ENCODE measurements at regions not wholly inside any gene's neighbourhood (a gene's known extent, or its start where the extent isn't known, plus 50 kb on each side); places are given as distances from the start of the nearest gene placed in this dataset.

DNA sequence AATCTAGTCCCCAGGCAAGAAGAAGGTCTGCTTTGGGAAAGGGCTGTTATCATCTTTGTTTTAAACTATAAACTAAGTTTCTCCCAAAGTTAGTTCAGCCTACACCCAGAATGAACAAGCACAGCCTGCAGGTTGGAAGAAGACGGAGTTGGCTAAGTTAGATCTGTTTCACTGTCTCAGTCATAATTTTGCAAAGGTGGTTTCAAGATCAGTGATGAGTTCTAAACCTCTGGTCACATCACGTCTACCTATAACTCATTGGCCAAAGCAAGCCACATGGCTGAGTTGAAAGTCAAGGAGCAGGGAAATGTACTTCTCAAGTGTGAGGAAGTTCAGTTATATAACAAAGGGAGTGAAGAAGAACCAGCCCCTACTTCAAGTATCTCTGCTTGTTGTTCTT is 50.5 kb upstream of the ECI2 start:
- TF ChIP-seq, protein P1, sequence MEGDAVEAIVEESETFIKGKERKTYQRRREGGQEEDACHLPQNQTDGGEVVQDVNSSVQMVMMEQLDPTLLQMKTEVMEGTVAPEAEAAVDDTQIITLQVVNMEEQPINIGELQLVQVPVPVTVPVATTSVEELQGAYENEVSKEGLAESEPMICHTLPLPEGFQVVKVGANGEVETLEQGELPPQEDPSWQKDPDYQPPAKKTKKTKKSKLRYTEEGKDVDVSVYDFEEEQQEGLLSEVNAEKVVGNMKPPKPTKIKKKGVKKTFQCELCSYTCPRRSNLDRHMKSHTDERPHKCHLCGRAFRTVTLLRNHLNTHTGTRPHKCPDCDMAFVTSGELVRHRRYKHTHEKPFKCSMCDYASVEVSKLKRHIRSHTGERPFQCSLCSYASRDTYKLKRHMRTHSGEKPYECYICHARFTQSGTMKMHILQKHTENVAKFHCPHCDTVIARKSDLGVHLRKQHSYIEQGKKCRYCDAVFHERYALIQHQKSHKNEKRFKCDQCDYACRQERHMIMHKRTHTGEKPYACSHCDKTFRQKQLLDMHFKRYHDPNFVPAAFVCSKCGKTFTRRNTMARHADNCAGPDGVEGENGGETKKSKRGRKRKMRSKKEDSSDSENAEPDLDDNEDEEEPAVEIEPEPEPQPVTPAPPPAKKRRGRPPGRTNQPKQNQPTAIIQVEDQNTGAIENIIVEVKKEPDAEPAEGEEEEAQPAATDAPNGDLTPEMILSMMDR (IDR thresholded peaks at IDR 0.05; ENCODE audit: low read length): no peak
- TF ChIP-seq EZH2 (IDR thresholded peaks at IDR 0.05; ENCODE audit: borderline replicate concordance, low read length): no peak

All from OCI-LY1 (cell line).